ENCODE measurements at regions not wholly inside any gene's neighbourhood (a gene's known extent, or its start where the extent isn't known, plus 50 kb on each side); places are given as distances from the start of the nearest gene placed in this dataset.

DNA sequence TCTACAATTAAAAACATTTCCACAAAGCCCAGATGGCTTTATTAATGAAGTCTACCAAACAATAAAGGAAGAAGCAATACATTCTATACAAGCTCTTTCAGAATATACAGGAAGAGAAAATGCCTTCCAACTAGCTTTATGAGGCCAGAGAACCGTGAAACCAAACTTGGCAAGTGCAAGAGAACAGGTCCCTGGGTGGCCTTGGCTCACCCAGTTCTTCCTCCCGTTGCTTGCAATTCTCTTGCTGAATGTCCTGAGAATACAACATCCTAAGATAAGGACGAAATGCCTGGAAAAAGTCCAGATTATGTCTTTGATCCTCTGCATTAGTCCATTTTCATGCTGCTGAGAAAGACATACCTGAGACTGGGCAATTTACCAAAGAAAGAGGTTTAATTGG is 204.9 kb downstream of the MAD2L1 start:
- intact Hi-C loops (cut with micrococcal nuclease), result no loop called here
- Histone ChIP-seq H3K4me2 (ENCODE audit: insufficient read depth, low read length) (no peak overlapping the region), H3K27ac (ENCODE audit: extremely low read depth, low read depth, low read length) (no peak overlapping the region), H3K36me3 (ENCODE audit: control insufficient read depth, insufficient read depth, low read length) (no peaks in the 10 kb centered on the region), H3K9me1 (ENCODE audit: control insufficient read depth, insufficient read depth, low read length) (no peaks in the 10 kb centered on the region), H3K79me2 (ENCODE audit: control insufficient read depth, insufficient read depth, low read length) (no peaks in the 10 kb centered on the region), H3K9ac (ENCODE audit: insufficient read depth in 1 of 2, low read depth in 2 of 2, low read length in 2 of 2) (no peak overlapping the region), H3K27me3 (ENCODE audit: control insufficient read depth in 2 of 2, insufficient read depth in 2 of 2, low read length in 2 of 2) (no peaks in the 10 kb centered on the region), H2AFZ (ENCODE audit: low read depth, low read length) (no peak overlapping the region), H4K20me1 (replicated peaks; ENCODE audit: control insufficient read depth, insufficient read depth, low read length) (no peaks in the 10 kb centered on the region), H3K4me3 (no peak overlapping the region), H3K4me1 (replicated peaks in 1 of 2; ENCODE audit: control insufficient read depth in 2 of 2, insufficient read depth in 2 of 2, low read length in 2 of 2) (no peaks in the 10 kb centered on the region), H3K9me3 (replicated peaks; ENCODE audit: control insufficient read depth, insufficient read depth, low read depth, low read length) (no peaks in the 10 kb centered on the region)
- in situ Hi-C loops (cut with MboI), result no loop called here
- TF ChIP-seq ZFP1 (CRISPR knock-in tag; IDR thresholded peaks at IDR 0.05) (no peak), PML (IDR thresholded peaks at IDR 0.05; ENCODE audit: low read length) (no peak), HOXB6 (CRISPR knock-in tag; IDR thresholded peaks at IDR 0.05; ENCODE audit: borderline replicate concordance) (no peak), NCOA6 (IDR thresholded peaks at IDR 0.05) (no peak), HNRNPUL1 (IDR thresholded peaks at IDR 0.05; ENCODE audit: low read length) (no peak), FOXM1 (IDR thresholded peaks at IDR 0.05; ENCODE audit: low read depth) (no peak), FOXM1 (CRISPR knock-in tag; IDR thresholded peaks at IDR 0.05; ENCODE audit: low read depth) (no peak), EZH2 (IDR thresholded peaks at IDR 0.05; ENCODE audit: borderline replicate concordance, low read depth, low read length) (no peak), SRSF9 (IDR thresholded peaks at IDR 0.05; ENCODE audit: borderline replicate concordance, low read depth, low read length) (no peak), NR4A1 (CRISPR knock-in tag; IDR thresholded peaks at IDR 0.05) (no peak), NR4A1 (tag; IDR thresholded peaks at IDR 0.05) (no peak), SIRT6 (IDR thresholded peaks at IDR 0.05; ENCODE audit: low read depth, low read length) (no peak)
- TF ChIP-seq, protein P1, sequence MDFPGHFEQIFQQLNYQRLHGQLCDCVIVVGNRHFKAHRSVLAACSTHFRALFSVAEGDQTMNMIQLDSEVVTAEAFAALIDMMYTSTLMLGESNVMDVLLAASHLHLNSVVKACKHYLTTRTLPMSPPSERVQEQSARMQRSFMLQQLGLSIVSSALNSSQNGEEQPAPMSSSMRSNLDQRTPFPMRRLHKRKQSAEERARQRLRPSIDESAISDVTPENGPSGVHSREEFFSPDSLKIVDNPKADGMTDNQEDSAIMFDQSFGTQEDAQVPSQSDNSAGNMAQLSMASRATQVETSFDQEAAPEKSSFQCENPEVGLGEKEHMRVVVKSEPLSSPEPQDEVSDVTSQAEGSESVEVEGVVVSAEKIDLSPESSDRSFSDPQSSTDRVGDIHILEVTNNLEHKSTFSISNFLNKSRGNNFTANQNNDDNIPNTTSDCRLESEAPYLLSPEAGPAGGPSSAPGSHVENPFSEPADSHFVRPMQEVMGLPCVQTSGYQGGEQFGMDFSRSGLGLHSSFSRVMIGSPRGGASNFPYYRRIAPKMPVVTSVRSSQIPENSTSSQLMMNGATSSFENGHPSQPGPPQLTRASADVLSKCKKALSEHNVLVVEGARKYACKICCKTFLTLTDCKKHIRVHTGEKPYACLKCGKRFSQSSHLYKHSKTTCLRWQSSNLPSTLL (IDR thresholded peaks at IDR 0.05), result no peak
- TF ChIP-seq, protein P2, sequence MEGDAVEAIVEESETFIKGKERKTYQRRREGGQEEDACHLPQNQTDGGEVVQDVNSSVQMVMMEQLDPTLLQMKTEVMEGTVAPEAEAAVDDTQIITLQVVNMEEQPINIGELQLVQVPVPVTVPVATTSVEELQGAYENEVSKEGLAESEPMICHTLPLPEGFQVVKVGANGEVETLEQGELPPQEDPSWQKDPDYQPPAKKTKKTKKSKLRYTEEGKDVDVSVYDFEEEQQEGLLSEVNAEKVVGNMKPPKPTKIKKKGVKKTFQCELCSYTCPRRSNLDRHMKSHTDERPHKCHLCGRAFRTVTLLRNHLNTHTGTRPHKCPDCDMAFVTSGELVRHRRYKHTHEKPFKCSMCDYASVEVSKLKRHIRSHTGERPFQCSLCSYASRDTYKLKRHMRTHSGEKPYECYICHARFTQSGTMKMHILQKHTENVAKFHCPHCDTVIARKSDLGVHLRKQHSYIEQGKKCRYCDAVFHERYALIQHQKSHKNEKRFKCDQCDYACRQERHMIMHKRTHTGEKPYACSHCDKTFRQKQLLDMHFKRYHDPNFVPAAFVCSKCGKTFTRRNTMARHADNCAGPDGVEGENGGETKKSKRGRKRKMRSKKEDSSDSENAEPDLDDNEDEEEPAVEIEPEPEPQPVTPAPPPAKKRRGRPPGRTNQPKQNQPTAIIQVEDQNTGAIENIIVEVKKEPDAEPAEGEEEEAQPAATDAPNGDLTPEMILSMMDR (IDR thresholded peaks at IDR 0.05 in 2 of 3, conservative IDR thresholded peaks at IDR 0.05 in 1 of 3; ENCODE audit: insufficient read depth in 2 of 3, low read depth in 1 of 3, low read length in 3 of 3), result no peak
- TF ChIP-seq, protein P3, sequence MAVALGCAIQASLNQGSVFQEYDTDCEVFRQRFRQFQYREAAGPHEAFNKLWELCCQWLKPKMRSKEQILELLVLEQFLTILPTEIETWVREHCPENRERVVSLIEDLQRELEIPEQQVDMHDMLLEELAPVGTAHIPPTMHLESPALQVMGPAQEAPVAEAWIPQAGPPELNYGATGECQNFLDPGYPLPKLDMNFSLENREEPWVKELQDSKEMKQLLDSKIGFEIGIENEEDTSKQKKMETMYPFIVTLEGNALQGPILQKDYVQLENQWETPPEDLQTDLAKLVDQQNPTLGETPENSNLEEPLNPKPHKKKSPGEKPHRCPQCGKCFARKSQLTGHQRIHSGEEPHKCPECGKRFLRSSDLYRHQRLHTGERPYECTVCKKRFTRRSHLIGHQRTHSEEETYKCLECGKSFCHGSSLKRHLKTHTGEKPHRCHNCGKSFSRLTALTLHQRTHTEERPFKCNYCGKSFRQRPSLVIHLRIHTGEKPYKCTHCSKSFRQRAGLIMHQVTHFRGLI (CRISPR knock-in tag; IDR thresholded peaks at IDR 0.05), result no peak
- no peak for FAIRE-seq
- ChIA-PET CTCF (ENCODE audit: low intra/inter-chr PET ratio) (interaction anchor here (0.6 kb wide), 1 partner anchor 781 kb away, joined by 3 read pairs; no protein-coding TSS in a partner anchor), POLR2A (no interaction called here)
- DNase-seq (ENCODE audit: extremely low read depth in 1 of 4, low spot score in 3 of 4), result no peak
- WGBS (ENCODE audit: insufficient coverage, low coverage, missing lambda C conversion rate), result 0% methylated on average over 3 of the region's 3 CpGs
- BruUV-seq (replicated peaks), result no TSS peak
- ATAC-seq, result no peak

All from K562 (cell line).